Neural cell (in vitro differentiated cells): ENCODE measurements at regions not wholly inside any gene's neighbourhood (a gene's known extent, or its start where the extent isn't known, plus 50 kb on each side); places are given as distances from the start of the nearest gene placed in this dataset.

Source experiments
- H2AFZ ChIP-seq: fragments of 200-600, 300-800 bp; sonication (generic), shearing (Covaris generic); 2 replicates; pipeline ENCODE4 v1.6.0; 2014; ENCODE audit warnings: low read depth, mild to moderate bottlenecking, antibody characterized with exemption, low read length, moderate library complexity
- H3F3A ChIP-seq: fragments of 200-600 bp; shearing (Covaris generic); 2 replicates; pipeline ENCODE4 v1.6.1; 2016; ENCODE audit warnings: mild to moderate bottlenecking, moderate library complexity, mixed read lengths, antibody characterized with exemption, low read length; ENCODE audit not compliant: insufficient read depth, poor library complexity, severe bottlenecking
- H3K27ac ChIP-seq: fragments of 200-600, 300-800 bp; sonication (generic), shearing (Covaris generic); 2 replicates; pipeline ENCODE4 v1.5.1; 2014; ENCODE audit warnings: mild to moderate bottlenecking, low read length, moderate library complexity
- H3K27me3 ChIP-seq: fragments of 300-800, 200-600 bp; sonication (generic), shearing (Covaris generic); 2 replicates; pipeline ENCODE4 v1.6.0; 2014; ENCODE audit warnings: mild to moderate bottlenecking, low read depth, low read length, moderate library complexity; ENCODE audit not compliant: insufficient read depth
- H3K36me3 ChIP-seq: fragments of 300-800, 200-600 bp; sonication (generic), shearing (Covaris generic); 2 replicates; pipeline ENCODE4 v1.5.1; 2014; ENCODE audit warnings: mild to moderate bottlenecking, antibody characterized with exemption, low read length, moderate library complexity; ENCODE audit not compliant: insufficient read depth
- H3K4me2 ChIP-seq: fragments of 300-800, 200-600 bp; sonication (generic), shearing (Covaris generic); 2 replicates; pipeline ENCODE4 v1.6.0; 2014; ENCODE audit warnings: mild to moderate bottlenecking, low read length
- H3K4me3 ChIP-seq: fragments of 300-800, 200-600 bp; sonication (generic), shearing (Covaris generic); 2 replicates; pipeline ENCODE4 v1.5.1; 2014; ENCODE audit warnings: mild to moderate bottlenecking, low read length, moderate library complexity
- H3K79me2 ChIP-seq: fragments of 200-600 bp; shearing (Covaris generic); replicated peaks from 2 replicates; pipeline ENCODE4 v1.6.0; 2014; ENCODE audit warnings: mild to moderate bottlenecking, low read length, moderate library complexity; ENCODE audit not compliant: insufficient read depth
- H3K9ac ChIP-seq: fragments of 300-800, 200-600 bp; sonication (generic), shearing (Covaris generic); 2 replicates; pipeline ENCODE4 v1.6.1; 2016; ENCODE audit warnings: mild to moderate bottlenecking, low read length, mixed read lengths
- H3K9me2 ChIP-seq: fragments of 200-600 bp; shearing (Covaris generic); 2 replicates; pipeline ENCODE4 v1.6.1; 2016; ENCODE audit warnings: mild to moderate bottlenecking, low read length, mixed read lengths; ENCODE audit not compliant: insufficient read depth
- H3K9me3 ChIP-seq: fragments of 200-600, 300-800 bp; sonication (generic), shearing (Covaris generic); 2 replicates; pipeline ENCODE4 v1.6.1; 2016; ENCODE audit warnings: mild to moderate bottlenecking, mixed run types, low read length, moderate library complexity, mixed read lengths
- H4K20me1 ChIP-seq: fragments of 200-600 bp; shearing (Covaris generic); 2 replicates; pipeline ENCODE4 v1.6.1; 2016; ENCODE audit warnings: mild to moderate bottlenecking, mixed run types; ENCODE audit not compliant: insufficient read depth
- CTCF ChIP-seq: fragments of 450-650 bp; IDR thresholded peaks from 2 replicates; pipeline ENCODE4 v1.5.1; 2014; ENCODE audit warnings: antibody characterized with exemption, mild to moderate bottlenecking, moderate library complexity; ENCODE audit not compliant: poor library complexity, severe bottlenecking
- EP300 ChIP-seq: fragments of 450-650 bp; conservative IDR thresholded peaks from 2 replicates; pipeline ENCODE4 v1.6.1; 2014; ENCODE audit warnings: antibody characterized with exemption, mild to moderate bottlenecking, moderate library complexity; ENCODE audit not compliant: poor library complexity, severe bottlenecking
- EZH2 ChIP-seq: fragments of 200-600, 300-800 bp; shearing (Covaris generic), sonication (generic); IDR thresholded peaks from 2 replicates; pipeline ENCODE4 v1.6.1; 2014; ENCODE audit warnings: antibody characterized with exemption, low read length, borderline replicate concordance, mild to moderate bottlenecking; ENCODE audit not compliant: insufficient read depth, poor library complexity, severe bottlenecking
- MXI1 ChIP-seq: fragments of 450-650 bp; conservative IDR thresholded peaks from 2 replicates; pipeline ENCODE4 v1.6.1; 2014; ENCODE audit warnings: antibody characterized with exemption, mild to moderate bottlenecking; ENCODE audit not compliant: poor library complexity, severe bottlenecking
- POLR2AphosphoS5 ChIP-seq: IDR thresholded peaks from 2 replicates; pipeline ENCODE4 v1.6.1; 2012
- RAD21 ChIP-seq: fragments of 450-650 bp; conservative IDR thresholded peaks from 2 replicates; pipeline ENCODE4 v1.6.1; 2014; ENCODE audit warnings: antibody characterized with exemption, mild to moderate bottlenecking, moderate library complexity
- SMC3 ChIP-seq: fragments of 450-650 bp; conservative IDR thresholded peaks from 2 replicates; pipeline ENCODE4 v1.6.1; 2014; ENCODE audit warnings: antibody characterized with exemption, mild to moderate bottlenecking, moderate library complexity; ENCODE audit not compliant: poor library complexity
- TAF1 ChIP-seq: IDR thresholded peaks from 2 replicates; pipeline ENCODE4 v1.6.1; 2012; ENCODE audit warnings: low read depth
- TF ChIP-seq, protein P1 (sequence below): IDR thresholded peaks from 2 replicates; pipeline ENCODE4 v1.6.1; 2012; ENCODE audit warnings: borderline replicate concordance

- H4K20me1 ChIP-seq: no peaks in the 10 kb centered on the region
- H3K4me2 ChIP-seq: no peak overlapping the region
- H3K9me3 ChIP-seq: no peaks in the 10 kb centered on the region
- H3K27me3 ChIP-seq: no peaks in the 10 kb centered on the region
- H3K36me3 ChIP-seq: no peaks in the 10 kb centered on the region
- H3K79me2 ChIP-seq: no peaks in the 10 kb centered on the region
- H2AFZ ChIP-seq: no peak overlapping the region
- no peaks in the 10 kb centered on the region for H3F3A ChIP-seq
- no peak for TF ChIP-seq CTCF
- TF ChIP-seq, protein P1, sequence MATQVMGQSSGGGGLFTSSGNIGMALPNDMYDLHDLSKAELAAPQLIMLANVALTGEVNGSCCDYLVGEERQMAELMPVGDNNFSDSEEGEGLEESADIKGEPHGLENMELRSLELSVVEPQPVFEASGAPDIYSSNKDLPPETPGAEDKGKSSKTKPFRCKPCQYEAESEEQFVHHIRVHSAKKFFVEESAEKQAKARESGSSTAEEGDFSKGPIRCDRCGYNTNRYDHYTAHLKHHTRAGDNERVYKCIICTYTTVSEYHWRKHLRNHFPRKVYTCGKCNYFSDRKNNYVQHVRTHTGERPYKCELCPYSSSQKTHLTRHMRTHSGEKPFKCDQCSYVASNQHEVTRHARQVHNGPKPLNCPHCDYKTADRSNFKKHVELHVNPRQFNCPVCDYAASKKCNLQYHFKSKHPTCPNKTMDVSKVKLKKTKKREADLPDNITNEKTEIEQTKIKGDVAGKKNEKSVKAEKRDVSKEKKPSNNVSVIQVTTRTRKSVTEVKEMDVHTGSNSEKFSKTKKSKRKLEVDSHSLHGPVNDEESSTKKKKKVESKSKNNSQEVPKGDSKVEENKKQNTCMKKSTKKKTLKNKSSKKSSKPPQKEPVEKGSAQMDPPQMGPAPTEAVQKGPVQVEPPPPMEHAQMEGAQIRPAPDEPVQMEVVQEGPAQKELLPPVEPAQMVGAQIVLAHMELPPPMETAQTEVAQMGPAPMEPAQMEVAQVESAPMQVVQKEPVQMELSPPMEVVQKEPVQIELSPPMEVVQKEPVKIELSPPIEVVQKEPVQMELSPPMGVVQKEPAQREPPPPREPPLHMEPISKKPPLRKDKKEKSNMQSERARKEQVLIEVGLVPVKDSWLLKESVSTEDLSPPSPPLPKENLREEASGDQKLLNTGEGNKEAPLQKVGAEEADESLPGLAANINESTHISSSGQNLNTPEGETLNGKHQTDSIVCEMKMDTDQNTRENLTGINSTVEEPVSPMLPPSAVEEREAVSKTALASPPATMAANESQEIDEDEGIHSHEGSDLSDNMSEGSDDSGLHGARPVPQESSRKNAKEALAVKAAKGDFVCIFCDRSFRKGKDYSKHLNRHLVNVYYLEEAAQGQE: no peak
- TF ChIP-seq EZH2: no peak
- no peak for TF ChIP-seq POLR2AphosphoS5
- TF ChIP-seq SMC3: no peak
- no peak overlapping the region for H3K27ac ChIP-seq
- H3K9me2 ChIP-seq: no peaks in the 10 kb centered on the region
- no peak overlapping the region for H3K4me3 ChIP-seq
- H3K9ac ChIP-seq: no peak overlapping the region
Observed at GRCh38 chr11:25900814-25901213, 431.1 kb upstream of the ANO3 start.

DNA sequence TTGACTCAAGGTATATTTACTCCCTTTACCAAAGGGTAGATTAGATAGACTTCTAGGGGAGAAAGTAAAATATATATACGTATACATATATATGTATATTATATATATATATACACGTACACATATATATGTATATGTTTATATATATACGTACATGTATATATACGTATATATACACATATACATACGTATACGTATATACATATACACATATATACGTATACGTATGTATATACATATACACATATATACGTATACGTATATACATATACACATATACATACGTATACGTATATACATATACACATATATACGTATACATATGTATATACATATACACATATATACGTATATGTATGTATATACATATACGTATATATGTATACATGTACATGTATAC is 430.5 kb upstream of the ANO3 start:
- H4K20me1 ChIP-seq: no peaks in the 10 kb centered on the region
- no peak overlapping the region for H3K27ac ChIP-seq
- no peak overlapping the region for H3K4me3 ChIP-seq
- H3K9me2 ChIP-seq: no peaks in the 10 kb centered on the region
- H3K4me2 ChIP-seq: no peak overlapping the region
- no peak for TF ChIP-seq EZH2
- no peak for TF ChIP-seq TAF1
- no peak for TF ChIP-seq MXI1
- TF ChIP-seq EP300: no peak
- TF ChIP-seq CTCF: no peak
- TF ChIP-seq, protein P1: no peak
- TF ChIP-seq POLR2AphosphoS5: no peak
- TF ChIP-seq RAD21: no peak
- TF ChIP-seq SMC3: no peak
- no peaks in the 10 kb centered on the region for H3F3A ChIP-seq
- H3K36me3 ChIP-seq: no peaks in the 10 kb centered on the region
- H3K9ac ChIP-seq: no peak overlapping the region
- H3K9me3 ChIP-seq: no peaks in the 10 kb centered on the region
- no peaks in the 10 kb centered on the region for H3K79me2 ChIP-seq
- H2AFZ ChIP-seq: no peak overlapping the region
- H3K27me3 ChIP-seq: no peaks in the 10 kb centered on the region
